ENCODE measurements at regions not wholly inside any gene's neighbourhood (a gene's known extent, or its start where the extent isn't known, plus 50 kb on each side); places are given as distances from the start of the nearest gene placed in this dataset.

DNA sequence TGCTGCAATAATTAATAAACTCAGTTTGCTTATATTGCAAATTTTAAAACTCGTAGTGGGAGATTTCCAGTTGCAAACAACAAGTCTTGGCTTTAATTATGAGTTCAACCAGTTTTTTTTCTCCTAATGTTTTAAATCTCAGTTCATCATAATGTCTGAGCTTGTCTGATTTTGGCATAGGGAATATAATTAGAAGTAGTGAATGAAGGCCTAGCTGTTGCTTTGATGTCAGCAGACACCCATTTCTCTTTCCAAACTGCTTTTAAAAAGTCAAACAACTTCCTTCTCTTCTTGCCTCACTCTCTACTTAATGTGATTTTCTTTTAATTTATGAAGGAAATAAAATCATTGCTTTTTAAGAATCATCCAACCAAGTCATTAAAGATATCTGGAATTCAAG, 1462.1 kb downstream of the DPP10 start:
- no peak overlapping the region for H3K4me3 ChIP-seq (ENCODE audit: low read length)
- H3K4me1 ChIP-seq (ENCODE audit: control insufficient read depth, insufficient read depth, low read length), result no peaks in the 10 kb centered on the region
- no peaks in the 10 kb centered on the region for H3K36me3 ChIP-seq (ENCODE audit: control insufficient read depth, insufficient read depth, low read length)
- no peaks in the 10 kb centered on the region for H3K27me3 ChIP-seq (ENCODE audit: control insufficient read depth, insufficient read depth, low read length)
- H3K9me3 ChIP-seq (replicated peaks; ENCODE audit: control insufficient read depth, low read depth, low read length), result peaks cover 6% of the 10 kb centered on the region
- no CpG with 5 or more reads among the region's 1 CpG for WGBS (ENCODE audit: insufficient coverage)
- H3K27ac ChIP-seq (ENCODE audit: low read length), result no peak overlapping the region
- no peak for DNase-seq

DNA sequence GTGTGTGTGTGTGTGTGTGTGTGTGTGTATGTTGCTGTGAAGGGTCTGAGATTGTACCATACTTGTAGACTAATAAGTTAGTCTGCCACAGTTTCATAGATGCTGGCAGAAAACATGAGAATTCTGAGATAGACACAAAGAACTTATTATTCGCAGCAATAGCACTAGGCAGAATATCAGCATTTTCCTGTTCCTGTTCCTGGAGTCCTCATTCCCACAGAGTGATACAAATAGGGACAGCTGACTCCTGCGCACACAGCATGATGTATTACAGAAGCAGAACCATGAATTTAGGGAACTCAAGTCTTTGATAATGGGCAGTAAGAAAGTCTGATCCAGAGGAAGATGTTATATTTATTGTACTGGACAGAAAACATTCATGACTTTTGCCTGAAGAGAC, 1466.3 kb downstream of the DPP10 start:
- Histone ChIP-seq H3K4me3 (ENCODE audit: low read length) (no peak overlapping the region), H3K27me3 (ENCODE audit: control insufficient read depth, insufficient read depth, low read length) (no peaks in the 10 kb centered on the region), H3K4me1 (ENCODE audit: control insufficient read depth, insufficient read depth, low read length) (no peaks in the 10 kb centered on the region), H3K9me3 (replicated peaks; ENCODE audit: control insufficient read depth, low read depth, low read length) (peaks cover 2% of the 10 kb centered on the region), H3K27ac (ENCODE audit: low read length) (no peak overlapping the region), H3K36me3 (ENCODE audit: control insufficient read depth, insufficient read depth, low read length) (no peaks in the 10 kb centered on the region)
- peak; percentile 1 for DNase-seq
- 65% methylated on average over 2 of the region's 2 CpGs for WGBS (ENCODE audit: insufficient coverage)

DNA sequence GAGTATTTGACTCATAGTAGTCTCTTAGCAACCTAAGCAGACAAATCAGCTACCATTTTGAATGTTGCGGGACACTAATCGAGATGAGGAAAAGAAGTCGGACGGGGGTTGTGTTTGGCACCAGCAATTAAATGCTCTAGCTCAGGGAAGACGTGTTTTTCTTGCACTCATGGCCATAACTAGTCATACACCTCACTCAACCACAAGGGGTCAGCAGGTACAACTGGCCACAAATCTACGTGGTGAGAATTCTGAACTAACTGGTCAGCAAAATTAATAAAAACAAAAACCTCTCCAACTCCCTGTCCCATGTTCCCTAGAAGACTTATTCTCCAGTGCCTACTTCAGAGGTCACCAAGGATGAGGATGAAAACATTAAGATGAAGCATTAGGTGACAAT, 1467.8 kb downstream of the DPP10 start:
- WGBS (ENCODE audit: insufficient coverage), result 80% methylated on average over 5 of the region's 6 CpGs
- H3K4me1 ChIP-seq (ENCODE audit: control insufficient read depth, insufficient read depth, low read length), result no peaks in the 10 kb centered on the region

DNA sequence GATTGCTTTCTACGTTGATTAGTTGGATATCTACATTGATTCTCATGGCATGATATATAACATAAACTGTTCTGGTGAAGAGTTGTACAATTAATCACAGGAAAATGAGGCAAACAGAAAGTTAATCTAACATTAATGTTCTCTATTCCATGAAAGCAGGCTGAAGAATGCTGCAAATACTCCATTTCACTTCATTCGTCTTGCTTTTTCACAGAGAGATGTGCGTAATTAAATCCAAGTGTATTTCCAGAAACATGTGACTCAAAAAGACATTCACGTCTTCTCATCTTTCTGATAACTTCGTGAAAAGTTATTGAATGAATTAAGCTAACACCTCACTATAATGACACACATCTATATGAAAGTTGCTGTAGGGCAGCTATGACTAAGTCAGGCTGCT, 1471.5 kb downstream of the DPP10 start:
- Histone ChIP-seq H3K9me3 (replicated peaks; ENCODE audit: control insufficient read depth, low read depth, low read length) (no peaks in the 10 kb centered on the region), H3K27me3 (ENCODE audit: control insufficient read depth, insufficient read depth, low read length) (no peaks in the 10 kb centered on the region), H3K36me3 (ENCODE audit: control insufficient read depth, insufficient read depth, low read length) (no peaks in the 10 kb centered on the region), H3K27ac (ENCODE audit: low read length) (no peak overlapping the region), H3K4me3 (ENCODE audit: low read length) (no peak overlapping the region), H3K4me1 (ENCODE audit: control insufficient read depth, insufficient read depth, low read length) (no peaks in the 10 kb centered on the region)
- no CpG with 5 or more reads among the region's 5 CpGs for WGBS (ENCODE audit: insufficient coverage)
- no peak for DNase-seq

More for the DNA sequence above, 1467.8 kb downstream of the DPP10 start:
- Histone ChIP-seq H3K27ac (ENCODE audit: low read length) (no peak overlapping the region), H3K9me3 (replicated peaks; ENCODE audit: control insufficient read depth, low read depth, low read length) (no peaks in the 10 kb centered on the region), H3K4me3 (ENCODE audit: low read length) (no peak overlapping the region), H3K36me3 (ENCODE audit: control insufficient read depth, insufficient read depth, low read length) (no peaks in the 10 kb centered on the region), H3K27me3 (ENCODE audit: control insufficient read depth, insufficient read depth, low read length) (no peaks in the 10 kb centered on the region)
- DNase-seq, result no peak

DNA sequence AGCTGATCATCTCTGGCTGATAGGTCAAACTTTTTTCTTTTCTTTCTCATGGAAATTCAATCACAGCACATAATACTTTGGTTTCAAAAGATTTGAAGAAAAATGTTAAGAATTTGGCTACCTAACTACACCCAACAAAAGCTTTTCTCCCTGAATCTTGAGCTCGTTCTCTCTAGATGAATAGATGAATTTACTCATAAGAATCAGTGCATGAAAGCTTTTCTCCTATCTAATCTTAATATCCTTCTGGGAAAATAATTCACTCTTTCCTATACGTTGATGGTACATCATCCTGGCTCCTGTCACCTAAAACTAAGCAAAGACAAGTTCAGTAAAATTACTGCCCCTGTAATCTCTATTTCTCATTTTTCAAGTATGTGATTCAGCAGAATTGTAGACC, 1479.1 kb downstream of the DPP10 start:
- 44% methylated on average over 1 of the region's 2 CpGs for WGBS (ENCODE audit: insufficient coverage)
- H3K4me3 ChIP-seq (ENCODE audit: low read length), result no peak overlapping the region
- no peaks in the 10 kb centered on the region for H3K9me3 ChIP-seq (replicated peaks; ENCODE audit: control insufficient read depth, low read depth, low read length)
- DNase-seq, result no peak
- no peak overlapping the region for H3K27ac ChIP-seq (ENCODE audit: low read length)
- no peaks in the 10 kb centered on the region for H3K27me3 ChIP-seq (ENCODE audit: control insufficient read depth, insufficient read depth, low read length)
- H3K36me3 ChIP-seq (ENCODE audit: control insufficient read depth, insufficient read depth, low read length), result no peaks in the 10 kb centered on the region
- H3K4me1 ChIP-seq (ENCODE audit: control insufficient read depth, insufficient read depth, low read length), result no peaks in the 10 kb centered on the region

DNA sequence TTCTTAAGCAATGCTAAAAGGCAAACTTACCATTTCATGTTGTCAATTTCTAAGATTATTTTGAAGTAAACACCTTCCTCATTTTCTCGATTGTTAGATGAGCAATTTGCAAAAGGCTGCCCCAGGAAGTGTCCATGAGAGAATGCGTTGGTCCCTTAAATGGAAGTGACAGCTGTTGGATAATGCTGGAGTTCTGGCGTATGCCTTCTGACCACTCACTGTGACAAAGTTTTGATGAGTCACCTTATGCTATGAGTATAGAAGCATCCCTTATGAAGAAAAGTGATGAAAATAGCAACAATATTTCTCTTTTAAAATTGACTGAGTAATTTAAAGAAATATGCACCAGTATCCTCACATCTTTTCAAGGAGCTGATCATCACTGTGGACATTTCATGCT, 1497.5 kb downstream of the DPP10 start:
- no peak overlapping the region for H3K27ac ChIP-seq (ENCODE audit: low read length)
- 75% methylated on average over 1 of the region's 3 CpGs for WGBS (ENCODE audit: insufficient coverage)
- H3K27me3 ChIP-seq (ENCODE audit: control insufficient read depth, insufficient read depth, low read length), result no peaks in the 10 kb centered on the region
- no peaks in the 10 kb centered on the region for H3K36me3 ChIP-seq (ENCODE audit: control insufficient read depth, insufficient read depth, low read length)
- no peak for DNase-seq
- H3K4me1 ChIP-seq (ENCODE audit: control insufficient read depth, insufficient read depth, low read length), result no peaks in the 10 kb centered on the region
- peaks cover 2% of the 10 kb centered on the region for H3K9me3 ChIP-seq (replicated peaks; ENCODE audit: control insufficient read depth, low read depth, low read length)
- no peak overlapping the region for H3K4me3 ChIP-seq (ENCODE audit: low read length)

- H3K27ac ChIP-seq (ENCODE audit: low read length), result no peak overlapping the region
- DNase-seq, result no peak
- no peaks in the 10 kb centered on the region for H3K4me1 ChIP-seq (ENCODE audit: control insufficient read depth, insufficient read depth, low read length)
- no peaks in the 10 kb centered on the region for H3K27me3 ChIP-seq (ENCODE audit: control insufficient read depth, insufficient read depth, low read length)
- H3K4me3 ChIP-seq (ENCODE audit: low read length), result no peak overlapping the region
- 14% methylated on average over 1 of the region's 5 CpGs for WGBS (ENCODE audit: insufficient coverage)
- peaks cover 2% of the 10 kb centered on the region for H3K9me3 ChIP-seq (replicated peaks; ENCODE audit: control insufficient read depth, low read depth, low read length)
- no peaks in the 10 kb centered on the region for H3K36me3 ChIP-seq (ENCODE audit: control insufficient read depth, insufficient read depth, low read length)
Measured at GRCh38 chr2:115942800-115943199, 1500.4 kb downstream of the DPP10 start.

DNA sequence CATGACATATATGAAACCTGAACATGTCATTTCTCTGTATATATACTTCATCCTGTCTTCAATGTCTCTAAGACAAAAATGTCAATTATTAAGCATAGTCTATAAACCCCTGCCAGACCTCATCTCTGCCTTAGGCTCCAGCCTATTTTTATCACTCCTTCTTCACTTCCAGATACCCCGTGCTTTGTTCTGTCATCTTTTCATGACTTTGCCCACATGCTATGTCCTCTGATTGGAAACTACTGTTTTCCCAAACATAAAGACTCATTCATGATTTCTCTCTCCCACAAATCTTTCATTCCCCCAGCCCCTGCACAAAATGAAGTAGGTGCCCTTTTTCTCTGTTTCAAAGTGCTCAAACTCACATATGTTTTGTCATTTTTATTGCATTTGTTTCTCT, 1503.9 kb downstream of the DPP10 start:
- DNase-seq, result no peak
- H3K27me3 ChIP-seq (ENCODE audit: control insufficient read depth, insufficient read depth, low read length), result no peaks in the 10 kb centered on the region
- H3K9me3 ChIP-seq (replicated peaks; ENCODE audit: control insufficient read depth, low read depth, low read length), result peaks cover 2% of the 10 kb centered on the region
- WGBS (ENCODE audit: insufficient coverage), result 63% methylated on average over 1 of the region's 1 CpG
- H3K4me1 ChIP-seq (ENCODE audit: control insufficient read depth, insufficient read depth, low read length), result no peaks in the 10 kb centered on the region
- no peak overlapping the region for H3K27ac ChIP-seq (ENCODE audit: low read length)
- no peak overlapping the region for H3K4me3 ChIP-seq (ENCODE audit: low read length)
- no peaks in the 10 kb centered on the region for H3K36me3 ChIP-seq (ENCODE audit: control insufficient read depth, insufficient read depth, low read length)

GRCh38 chr2:115946891-115947290, 1504.5 kb downstream of the DPP10 start:
- H3K36me3 ChIP-seq (ENCODE audit: control insufficient read depth, insufficient read depth, low read length), result no peaks in the 10 kb centered on the region
- WGBS (ENCODE audit: insufficient coverage), result 0% methylated on average over 1 of the region's 2 CpGs

GRCh38 chr2:115976916-115977315, 1534.5 kb downstream of the DPP10 start:
- Histone ChIP-seq H3K9me3 (replicated peaks; ENCODE audit: control insufficient read depth, low read depth, low read length) (peaks cover 2% of the 10 kb centered on the region), H3K27ac (ENCODE audit: low read length) (no peak overlapping the region), H3K4me3 (ENCODE audit: low read length) (no peak overlapping the region), H3K27me3 (ENCODE audit: control insufficient read depth, insufficient read depth, low read length) (no peaks in the 10 kb centered on the region), H3K4me1 (ENCODE audit: control insufficient read depth, insufficient read depth, low read length) (no peaks in the 10 kb centered on the region), H3K36me3 (ENCODE audit: control insufficient read depth, insufficient read depth, low read length) (no peaks in the 10 kb centered on the region)
- no CpG with 5 or more reads among the region's 1 CpG for WGBS (ENCODE audit: insufficient coverage)
- no peak for DNase-seq

More at GRCh38 chr2:115946891-115947290, 1504.5 kb downstream of the DPP10 start:
- Histone ChIP-seq H3K27ac (ENCODE audit: low read length) (no peak overlapping the region), H3K27me3 (ENCODE audit: control insufficient read depth, insufficient read depth, low read length) (no peaks in the 10 kb centered on the region), H3K4me3 (ENCODE audit: low read length) (no peak overlapping the region), H3K4me1 (ENCODE audit: control insufficient read depth, insufficient read depth, low read length) (no peaks in the 10 kb centered on the region), H3K9me3 (replicated peaks; ENCODE audit: control insufficient read depth, low read depth, low read length) (peaks cover 2% of the 10 kb centered on the region)
- peak; percentile 8 for DNase-seq

GRCh38 chr2:115999039-115999438, 1556.6 kb downstream of the DPP10 start:
- Histone ChIP-seq H3K36me3 (ENCODE audit: control insufficient read depth, insufficient read depth, low read length) (no peaks in the 10 kb centered on the region), H3K4me3 (ENCODE audit: low read length) (no peak overlapping the region), H3K27ac (ENCODE audit: low read length) (no peak overlapping the region), H3K4me1 (ENCODE audit: control insufficient read depth, insufficient read depth, low read length) (no peaks in the 10 kb centered on the region), H3K27me3 (ENCODE audit: control insufficient read depth, insufficient read depth, low read length) (no peaks in the 10 kb centered on the region), H3K9me3 (replicated peaks; ENCODE audit: control insufficient read depth, low read depth, low read length) (peaks cover 20% of the 10 kb centered on the region)
- WGBS (ENCODE audit: insufficient coverage), result no CpG with 5 or more reads among the region's 4 CpGs
- DNase-seq, result no peak

Data from muscle of leg (tissue), 3 donors.